Liver (tissue), 8 donors: ENCODE measurements at regions not wholly inside any gene's neighbourhood (a gene's known extent, or its start where the extent isn't known, plus 50 kb on each side); places are given as distances from the start of the nearest gene placed in this dataset.

Experiments
- DNase-seq: peaks from one replicate; pipeline ENCODE4 v3.0.0-alpha.2; 2017; ENCODE audit warnings: low spot score
- H3K27ac ChIP-seq, 2 donors: one replicate each; pipeline ENCODE4 v1.7.0; 2013; ENCODE audit warnings: inconsistent platforms in 2 of 2, low read length in 2 of 2, control low read depth in 1 of 2, low read depth in 1 of 2, mild to moderate bottlenecking in 1 of 2
- H3K27me3 ChIP-seq, 4 donors: one replicate each; pipeline versions ENCODE4 v1.6.1 to v1.7.0; 2013; ENCODE audit warnings: low read length in 3 of 4, inconsistent platforms in 1 of 4, mild to moderate bottlenecking in 1 of 4, moderate library complexity in 1 of 4; ENCODE audit not compliant: control insufficient read depth in 4 of 4, insufficient read depth in 4 of 4
- H3K36me3 ChIP-seq, 4 donors: one replicate each; pipeline versions ENCODE4 v1.6.1 to v1.7.0; 2013; ENCODE audit warnings: low read length in 3 of 4, mild to moderate bottlenecking in 3 of 4, low read depth in 1 of 4, moderate library complexity in 1 of 4; ENCODE audit not compliant: control insufficient read depth in 4 of 4, insufficient read depth in 3 of 4
- H3K4me1 ChIP-seq, 4 donors: one replicate each; pipeline versions ENCODE4 v1.6.1 to v1.7.0; 2013; ENCODE audit warnings: low read length in 3 of 4, mild to moderate bottlenecking in 3 of 4, moderate library complexity in 1 of 4; ENCODE audit not compliant: control insufficient read depth in 4 of 4, insufficient read depth in 4 of 4
- H3K4me3 ChIP-seq, 3 donors: one replicate each; pipeline versions ENCODE4 v1.6.1 to v1.7.0; 2013; ENCODE audit warnings: low read length in 3 of 3, control low read depth in 1 of 3, low read depth in 1 of 3, mild to moderate bottlenecking in 1 of 3
- H3K9ac ChIP-seq, 2 donors: one replicate each; pipeline ENCODE4 v1.7.0; 2013; ENCODE audit warnings: low read length in 2 of 2, mild to moderate bottlenecking in 2 of 2, moderate library complexity in 2 of 2, control low read depth in 1 of 2, low read depth in 1 of 2
- H3K9me3 ChIP-seq, 4 donors: one replicate each; pipeline versions ENCODE4 v1.6.1 to v1.7.0; 2013; ENCODE audit warnings: low read length in 3 of 4; ENCODE audit not compliant: control insufficient read depth in 4 of 4
- ATF3 ChIP-seq: IDR thresholded peaks from 2 replicates; pipeline ENCODE4 v1.6.1; 2016; ENCODE audit warnings: antibody characterized with exemption
- CTCF ChIP-seq: fragments of 150-350 bp; IDR thresholded peaks from 2 replicates; pipeline ENCODE4 v1.5.1; 2017; ENCODE audit warnings: improper control_type of control experiment, low read depth, low read length; ENCODE audit not compliant: missing input control
- EGR1 ChIP-seq, 2 donors: IDR thresholded peaks; 2 replicates each; pipeline ENCODE4 v1.6.1; 2016 to 2018; ENCODE audit warnings: antibody characterized with exemption in 2 of 2, low read depth in 2 of 2
- FOXA1 ChIP-seq: IDR thresholded peaks from 2 replicates; pipeline ENCODE4 v1.6.1; 2016; ENCODE audit warnings: antibody characterized with exemption
- FOXA2 ChIP-seq: IDR thresholded peaks from 2 replicates; pipeline ENCODE4 v1.6.1; 2016; ENCODE audit warnings: antibody characterized with exemption
- GABPA ChIP-seq, 2 donors: IDR thresholded peaks in 1 of 2; conservative IDR thresholded peaks in 1 of 2; 2 replicates each; pipeline ENCODE4 v1.6.1; 2016; ENCODE audit warnings: antibody characterized with exemption in 2 of 2, mild to moderate bottlenecking in 1 of 2, moderate library complexity in 1 of 2
- HNF4A ChIP-seq, 2 donors: conservative IDR thresholded peaks; 2 replicates each; pipeline ENCODE4 v1.6.1; 2016; ENCODE audit warnings: antibody characterized with exemption in 2 of 2, mild to moderate bottlenecking in 2 of 2
- HNF4G ChIP-seq: IDR thresholded peaks from 2 replicates; pipeline ENCODE4 v1.6.1; 2016; ENCODE audit warnings: antibody characterized with exemption
- JUND ChIP-seq, 2 donors: IDR thresholded peaks; 2 replicates each; pipeline ENCODE4 v1.6.1; 2016; ENCODE audit warnings: antibody characterized with exemption in 2 of 2
- MAX ChIP-seq: IDR thresholded peaks from 2 replicates; pipeline ENCODE4 v1.6.1; 2016; ENCODE audit warnings: antibody characterized with exemption
- NR2F2 ChIP-seq: IDR thresholded peaks from 2 replicates; pipeline ENCODE4 v1.6.1; 2016; ENCODE audit warnings: antibody characterized with exemption
- RAD21 ChIP-seq, 2 donors: IDR thresholded peaks; 2 replicates each; pipeline ENCODE4 v1.6.1; 2016; ENCODE audit warnings: antibody characterized with exemption in 2 of 2, mild to moderate bottlenecking in 2 of 2
- RXRA ChIP-seq, 2 donors: IDR thresholded peaks; 2 replicates each; pipeline ENCODE4 v1.6.1; 2017 to 2018; ENCODE audit warnings: antibody characterized with exemption in 2 of 2, mild to moderate bottlenecking in 1 of 2
- SP1 ChIP-seq: IDR thresholded peaks from 2 replicates; pipeline ENCODE4 v1.6.1; 2018; ENCODE audit warnings: antibody characterized with exemption, mild to moderate bottlenecking
- TAF1 ChIP-seq: conservative IDR thresholded peaks from 2 replicates; pipeline ENCODE4 v1.6.1; 2016; ENCODE audit warnings: antibody characterized with exemption, mild to moderate bottlenecking
- YY1 ChIP-seq: IDR thresholded peaks from 2 replicates; pipeline ENCODE4 v1.6.1; 2016; ENCODE audit warnings: antibody characterized with exemption, mild to moderate bottlenecking
- ZBTB33 ChIP-seq: IDR thresholded peaks from 2 replicates; pipeline ENCODE4 v1.6.1; 2016; ENCODE audit warnings: antibody characterized with exemption
- WGBS: extraction: QIAGEN DNeasy Blood & Tissue Kit; methylation state at CpG from one replicate; pipeline ENCODE4 v1.1.7; 2013; 5-methylcytosine and 5-hydroxymethylcytosine counted together
- donor health status: healthy.
- donor health status: healthy.
- donor health status: healthy.
- donor health status: healthy.
- donor health status: healthy.

- 58% methylated on average over 3 of the region's 3 CpGs for WGBS
- no peak for DNase-seq
- no peaks in the 10 kb centered on the region for H3K36me3 ChIP-seq
- no peak overlapping the region for H3K4me3 ChIP-seq
- no peak overlapping the region for H3K27ac ChIP-seq
- TF ChIP-seq NR2F2 (no peak), JUND (IDR thresholded peaks at IDR 0.05) (no peak), RXRA (IDR thresholded peaks at IDR 0.05) (no peak), ZBTB33 (no peak), HNF4G (no peak), FOXA1 (no peak), HNF4A (conservative IDR thresholded peaks at IDR 0.05) (no peak), FOXA2 (no peak), RAD21 (IDR thresholded peaks at IDR 0.05) (no peak)
- no peaks in the 10 kb centered on the region for H3K4me1 ChIP-seq
- H3K9ac ChIP-seq = no peak overlapping the region
- H3K9me3 ChIP-seq = no peaks in the 10 kb centered on the region
- H3K27me3 ChIP-seq = peaks cover 0 to 3% (median 0%) of the 10 kb centered on the region in 4 donors
Measured at GRCh38 chr3:34283751-34284150, 485.3 kb downstream of the PDCD6IP start.

GRCh38 chr3:34284959-34285826 lies 486.8 kb downstream of the PDCD6IP start:
- DNase-seq = no peak
- H3K9ac ChIP-seq = no peak overlapping the region
- 72% methylated on average over 7 of the region's 7 CpGs for WGBS
- H3K4me1 ChIP-seq = no peaks in the 10 kb centered on the region
- no peaks in the 10 kb centered on the region for H3K9me3 ChIP-seq
- TF ChIP-seq SP1 (no peak), ATF3 (no peak), HNF4A (conservative IDR thresholded peaks at IDR 0.05) (no peak), YY1 (no peak), TAF1 (no peak), FOXA2 (no peak), CTCF (no peak), RAD21 (IDR thresholded peaks at IDR 0.05) (no peak)
- no peaks in the 10 kb centered on the region for H3K36me3 ChIP-seq
- H3K27ac ChIP-seq = no peak overlapping the region
- H3K27me3 ChIP-seq = peaks cover 0 to 3% (median 0%) of the 10 kb centered on the region in 4 donors
- no peak overlapping the region for H3K4me3 ChIP-seq

GRCh38 chr3:34285827-34286188 lies 487.4 kb downstream of the PDCD6IP start:
- no peak for DNase-seq
- Histone ChIP-seq H3K27ac (no peak overlapping the region), H3K27me3 (peaks cover 0 to 3% (median 0%) of the 10 kb centered on the region in 4 donors), H3K4me3 (no peak overlapping the region), H3K4me1 (no peaks in the 10 kb centered on the region), H3K9ac (no peak overlapping the region), H3K9me3 (no peaks in the 10 kb centered on the region), H3K36me3 (no peaks in the 10 kb centered on the region)
- TF ChIP-seq MAX = no peak
- TF ChIP-seq JUND (IDR thresholded peaks at IDR 0.05) = no peak
- TF ChIP-seq RAD21 (IDR thresholded peaks at IDR 0.05) = no peak
- no peak for TF ChIP-seq ATF3
- no peak for TF ChIP-seq TAF1
- no peak for TF ChIP-seq GABPA (IDR thresholded peaks at IDR 0.05 in 1 of 2, conservative IDR thresholded peaks at IDR 0.05 in 1 of 2)
- no peak for TF ChIP-seq NR2F2
- TF ChIP-seq HNF4G = no peak
- TF ChIP-seq CTCF = no peak
- no peak for TF ChIP-seq ZBTB33
- no peak for TF ChIP-seq EGR1 (IDR thresholded peaks at IDR 0.05; ENCODE audit: low read depth in 2 of 2)
- TF ChIP-seq RXRA (IDR thresholded peaks at IDR 0.05) = no peak
- 51% methylated on average over 2 of the region's 2 CpGs for WGBS
